ENCODE measurements at regions not wholly inside any gene's neighbourhood (a gene's known extent, or its start where the extent isn't known, plus 50 kb on each side); places are given as distances from the start of the nearest gene placed in this dataset.

- Histone ChIP-seq H3K36me3 (ENCODE audit: control insufficient read depth, insufficient read depth, low read length) (no peaks in the 10 kb centered on the region), H3K4me3 (ENCODE audit: low read depth, low read length) (no peak overlapping the region), H3K27me3 (ENCODE audit: control insufficient read depth, insufficient read depth, low read length) (no peaks in the 10 kb centered on the region)
- TF ChIP-seq, protein P1, sequence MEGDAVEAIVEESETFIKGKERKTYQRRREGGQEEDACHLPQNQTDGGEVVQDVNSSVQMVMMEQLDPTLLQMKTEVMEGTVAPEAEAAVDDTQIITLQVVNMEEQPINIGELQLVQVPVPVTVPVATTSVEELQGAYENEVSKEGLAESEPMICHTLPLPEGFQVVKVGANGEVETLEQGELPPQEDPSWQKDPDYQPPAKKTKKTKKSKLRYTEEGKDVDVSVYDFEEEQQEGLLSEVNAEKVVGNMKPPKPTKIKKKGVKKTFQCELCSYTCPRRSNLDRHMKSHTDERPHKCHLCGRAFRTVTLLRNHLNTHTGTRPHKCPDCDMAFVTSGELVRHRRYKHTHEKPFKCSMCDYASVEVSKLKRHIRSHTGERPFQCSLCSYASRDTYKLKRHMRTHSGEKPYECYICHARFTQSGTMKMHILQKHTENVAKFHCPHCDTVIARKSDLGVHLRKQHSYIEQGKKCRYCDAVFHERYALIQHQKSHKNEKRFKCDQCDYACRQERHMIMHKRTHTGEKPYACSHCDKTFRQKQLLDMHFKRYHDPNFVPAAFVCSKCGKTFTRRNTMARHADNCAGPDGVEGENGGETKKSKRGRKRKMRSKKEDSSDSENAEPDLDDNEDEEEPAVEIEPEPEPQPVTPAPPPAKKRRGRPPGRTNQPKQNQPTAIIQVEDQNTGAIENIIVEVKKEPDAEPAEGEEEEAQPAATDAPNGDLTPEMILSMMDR (IDR thresholded peaks at IDR 0.05; ENCODE audit: insufficient read depth, low read length, poor library complexity, severe bottlenecking), result no peak
- DNase-seq (ENCODE audit: low read depth), result no peak
Observed at GRCh38 chr4:101515099-101515498, 167.8 kb upstream of the PPP3CA start.

- Histone ChIP-seq H3K27me3 (ENCODE audit: control insufficient read depth, insufficient read depth, low read length) (no peaks in the 10 kb centered on the region), H3K36me3 (ENCODE audit: control insufficient read depth, insufficient read depth, low read length) (no peaks in the 10 kb centered on the region), H3K4me3 (ENCODE audit: low read depth, low read length) (no peak overlapping the region)
- no peak for DNase-seq (ENCODE audit: low read depth)
- TF ChIP-seq, protein P1 (IDR thresholded peaks at IDR 0.05; ENCODE audit: insufficient read depth, low read length, poor library complexity, severe bottlenecking), result no peak
Observed at GRCh38 chr4:101512416-101512815, 165.1 kb upstream of the PPP3CA start.

DNA sequence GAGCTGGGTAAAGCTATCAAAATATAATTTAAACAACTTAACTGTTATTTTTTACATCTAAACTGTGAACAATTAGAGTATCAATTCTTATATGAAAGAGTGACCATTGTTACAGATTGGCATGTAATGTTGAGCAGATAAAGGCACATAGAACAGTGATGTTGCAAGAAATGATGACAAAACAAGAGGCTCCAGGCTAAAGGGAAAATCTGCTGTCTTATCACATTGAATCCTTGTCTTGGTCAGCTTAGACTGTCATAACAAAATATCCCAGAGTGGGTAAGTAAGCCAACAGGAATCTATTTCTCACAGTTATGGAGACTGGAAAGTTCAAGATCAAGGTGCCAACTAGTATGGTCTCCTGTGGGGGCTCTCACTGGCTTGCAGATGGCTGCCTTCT, 154.1 kb upstream of the PPP3CA start:
- Histone ChIP-seq H3K27me3 (ENCODE audit: control insufficient read depth, insufficient read depth, low read length) (no peaks in the 10 kb centered on the region), H3K36me3 (ENCODE audit: control insufficient read depth, insufficient read depth, low read length) (no peaks in the 10 kb centered on the region), H3K4me3 (ENCODE audit: low read depth, low read length) (no peak overlapping the region)
- DNase-seq (ENCODE audit: low read depth), result no peak
- TF ChIP-seq, protein P1 (IDR thresholded peaks at IDR 0.05; ENCODE audit: insufficient read depth, low read length, poor library complexity, severe bottlenecking), result no peak

DNA sequence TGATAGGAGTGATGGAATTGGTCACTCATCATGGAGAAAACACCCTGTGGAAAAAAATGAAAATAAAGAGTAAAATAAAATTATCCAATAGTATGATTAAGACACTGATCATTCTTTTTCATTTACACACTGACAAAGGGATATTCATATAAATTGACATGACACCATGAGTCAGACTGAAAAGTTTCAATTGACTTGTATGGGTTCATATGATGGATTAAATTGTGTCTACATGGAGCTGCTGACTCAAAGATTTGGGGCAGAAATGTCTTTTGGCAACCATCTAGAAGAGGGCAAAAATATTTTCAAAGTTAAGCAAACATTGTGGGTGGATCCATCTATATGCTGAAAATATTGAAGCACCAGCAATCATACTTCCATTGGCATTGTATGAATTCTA, 153.4 kb upstream of the PPP3CA start:
- Histone ChIP-seq H3K36me3 (ENCODE audit: control insufficient read depth, insufficient read depth, low read length) (no peaks in the 10 kb centered on the region), H3K27me3 (ENCODE audit: control insufficient read depth, insufficient read depth, low read length) (no peaks in the 10 kb centered on the region), H3K4me3 (ENCODE audit: low read depth, low read length) (no peak overlapping the region)
- no peak for DNase-seq (ENCODE audit: low read depth)
- TF ChIP-seq, protein P1 (IDR thresholded peaks at IDR 0.05; ENCODE audit: insufficient read depth, low read length, poor library complexity, severe bottlenecking), result no peak

- no peak for DNase-seq (ENCODE audit: low read depth)
- H3K4me3 ChIP-seq (ENCODE audit: low read depth, low read length), result no peak overlapping the region
- no peaks in the 10 kb centered on the region for H3K27me3 ChIP-seq (ENCODE audit: control insufficient read depth, insufficient read depth, low read length)
- H3K36me3 ChIP-seq (ENCODE audit: control insufficient read depth, insufficient read depth, low read length), result no peaks in the 10 kb centered on the region
- TF ChIP-seq, protein P1 (IDR thresholded peaks at IDR 0.05; ENCODE audit: insufficient read depth, low read length, poor library complexity, severe bottlenecking), result no peak
Observed at GRCh38 chr4:101475246-101475645, 127.9 kb upstream of the PPP3CA start.

GRCh38 chr4:101471201-101471600, 123.9 kb upstream of the PPP3CA start:
- Histone ChIP-seq H3K4me3 (ENCODE audit: low read depth, low read length) (no peak overlapping the region), H3K27me3 (ENCODE audit: control insufficient read depth, insufficient read depth, low read length) (no peaks in the 10 kb centered on the region), H3K36me3 (ENCODE audit: control insufficient read depth, insufficient read depth, low read length) (no peaks in the 10 kb centered on the region)
- no peak for DNase-seq (ENCODE audit: low read depth)
- TF ChIP-seq, protein P1 (IDR thresholded peaks at IDR 0.05; ENCODE audit: insufficient read depth, low read length, poor library complexity, severe bottlenecking), result no peak
